H9 (cell line): ENCODE measurements at regions not wholly inside any gene's neighbourhood (a gene's known extent, or its start where the extent isn't known, plus 50 kb on each side); places are given as distances from the start of the nearest gene placed in this dataset.

Source experiments
- DNase-seq: peaks from one replicate; pipeline ENCODE4 v3.0.0-alpha.2; 2017
- H2AFZ ChIP-seq: one replicate; pipeline ENCODE4 v1.6.1; 2013; ENCODE audit warnings: mild to moderate bottlenecking, low read length, control low read depth, moderate library complexity
- H2AK5ac ChIP-seq: 2 replicates; pipeline ENCODE4 v1.6.1; 2013; ENCODE audit warnings: low read length, control low read depth, mixed read lengths; ENCODE audit not compliant: insufficient read length
- H2BK120ac ChIP-seq: one replicate; pipeline ENCODE4 v1.6.1; 2013; ENCODE audit warnings: low read depth, mild to moderate bottlenecking, low read length, control low read depth, inconsistent platforms; ENCODE audit not compliant: poor library complexity, severe bottlenecking
- H2BK12ac ChIP-seq: 2 replicates; pipeline ENCODE4 v1.6.1; 2013; ENCODE audit warnings: low read length, control low read depth, mixed read lengths, low read depth; ENCODE audit not compliant: insufficient read length
- H2BK15ac ChIP-seq: 2 replicates; pipeline ENCODE4 v1.6.1; 2013; ENCODE audit warnings: low read depth, low read length, control low read depth
- H2BK20ac ChIP-seq: one replicate; pipeline ENCODE4 v1.6.1; 2013; ENCODE audit warnings: low read depth, mild to moderate bottlenecking, low read length, control low read depth, inconsistent platforms; ENCODE audit not compliant: poor library complexity, severe bottlenecking
- H2BK5ac ChIP-seq: 2 replicates; pipeline ENCODE4 v1.6.1; 2013; ENCODE audit warnings: low read length, control low read depth, mixed read lengths; ENCODE audit not compliant: insufficient read length
- H3K14ac ChIP-seq: 2 replicates; pipeline ENCODE4 v1.6.1; 2013; ENCODE audit warnings: low read length, control low read depth; ENCODE audit not compliant: insufficient read depth
- H3K18ac ChIP-seq: 2 replicates; pipeline ENCODE4 v1.6.1; 2013; ENCODE audit warnings: low read depth, mild to moderate bottlenecking, mixed read lengths, low read length, control low read depth; ENCODE audit not compliant: insufficient read length
- H3K23ac ChIP-seq: 2 replicates; pipeline ENCODE4 v1.6.1; 2013; ENCODE audit warnings: low read length, control low read depth, mixed read lengths, low read depth; ENCODE audit not compliant: insufficient read length
- H3K23me2 ChIP-seq: 2 replicates; pipeline ENCODE4 v1.6.1; 2013; ENCODE audit warnings: low read depth, mild to moderate bottlenecking, mixed read lengths, low read length, control low read depth; ENCODE audit not compliant: insufficient read length, poor library complexity, severe bottlenecking
- H3K27ac ChIP-seq: 2 replicates; pipeline ENCODE4 v1.5.1; 2013; ENCODE audit warnings: low read length, control low read depth, mixed read lengths, low read depth; ENCODE audit not compliant: insufficient read length
- H3K27me3 ChIP-seq: 2 replicates; pipeline ENCODE4 v1.6.1; 2013; ENCODE audit warnings: low read length, control low read depth, inconsistent platforms; ENCODE audit not compliant: insufficient read depth
- H3K4ac ChIP-seq: 2 replicates; pipeline ENCODE4 v1.6.1; 2013; ENCODE audit warnings: low read depth, mild to moderate bottlenecking, control low read depth, inconsistent platforms, low read length, moderate library complexity
- H3K4me1 ChIP-seq: 2 replicates; pipeline ENCODE4 v1.6.1; 2013; ENCODE audit warnings: low read length, control low read depth, inconsistent platforms; ENCODE audit not compliant: insufficient read depth
- H3K4me2 ChIP-seq: 2 replicates; pipeline ENCODE4 v1.6.1; 2013; ENCODE audit warnings: low read length, control low read depth, mixed read lengths; ENCODE audit not compliant: insufficient read length, insufficient read depth
- H3K56ac ChIP-seq: 2 replicates; pipeline ENCODE4 v1.6.1; 2013; ENCODE audit warnings: low read depth, mild to moderate bottlenecking, mixed read lengths, low read length, control low read depth; ENCODE audit not compliant: insufficient read length
- H3K79me1 ChIP-seq: 2 replicates; pipeline ENCODE4 v1.6.1; 2013; ENCODE audit warnings: low read depth, mild to moderate bottlenecking, moderate library complexity, low read length, control low read depth, inconsistent platforms; ENCODE audit not compliant: insufficient read depth, poor library complexity, severe bottlenecking
- H3K79me2 ChIP-seq: 2 replicates; pipeline ENCODE4 v1.6.1; 2013; ENCODE audit warnings: low read length, control low read depth, inconsistent platforms; ENCODE audit not compliant: insufficient read depth
- H3K9ac ChIP-seq: 2 replicates; pipeline ENCODE4 v1.6.1; 2013; ENCODE audit warnings: low read length, control low read depth, mixed read lengths; ENCODE audit not compliant: insufficient read length; ENCODE audit errors: extremely low read depth
- H3K9me3 ChIP-seq: one replicate; pipeline ENCODE4 v1.6.1; 2013; ENCODE audit warnings: low read depth, low read length, inconsistent platforms; ENCODE audit not compliant: control insufficient read depth
- H3T11ph ChIP-seq: one replicate; pipeline ENCODE4 v1.6.1; 2013; ENCODE audit warnings: mild to moderate bottlenecking, low read length, control low read depth, inconsistent platforms
- H4K20me1 ChIP-seq: one replicate; pipeline ENCODE4 v1.6.1; 2013; ENCODE audit not compliant: control insufficient read depth, insufficient read length, insufficient read depth
- H4K5ac ChIP-seq: 2 replicates; pipeline ENCODE4 v1.6.1; 2013; ENCODE audit warnings: low read depth, mild to moderate bottlenecking, mixed read lengths, low read length, control low read depth; ENCODE audit not compliant: insufficient read length
- H4K8ac ChIP-seq: replicated peaks from 2 replicates; pipeline ENCODE4 v1.6.1; 2013; ENCODE audit warnings: low read length, control low read depth, mixed read lengths, low read depth; ENCODE audit not compliant: insufficient read length
- H4K91ac ChIP-seq: 2 replicates; pipeline ENCODE4 v1.6.1; 2013; ENCODE audit warnings: low read depth, mild to moderate bottlenecking, moderate library complexity, mixed read lengths, low read length, control low read depth; ENCODE audit not compliant: insufficient read length
- H3K27ac Mint-ChIP-seq, 3 experiments: 2 replicates in 2 of 3; 3 replicates in 1 of 3; pipeline ENCODE4 v1.8.0; 2020 to 2021; ENCODE audit warnings: mixed read lengths in 3 of 3, mild to moderate bottlenecking in 1 of 3, moderate library complexity in 1 of 3
- H3K27me3 Mint-ChIP-seq: 2 replicates; pipeline ENCODE4 v1.8.0; 2021; ENCODE audit warnings: low read depth, mild to moderate bottlenecking, moderate library complexity, mixed read lengths
- H3K36me3 Mint-ChIP-seq, 3 experiments: 2 replicates in 2 of 3; 3 replicates in 1 of 3; pipeline ENCODE4 v1.8.0; 2020 to 2021; ENCODE audit warnings: low read depth in 3 of 3, mixed read lengths in 3 of 3; ENCODE audit not compliant: insufficient read depth in 1 of 3
- H3K4me1 Mint-ChIP-seq, 2 experiments: 2 replicates each; pipeline ENCODE4 v1.8.0; 2020; ENCODE audit warnings: mixed read lengths in 2 of 2
- H3K4me3 Mint-ChIP-seq, 2 experiments: 2 replicates in 1 of 2; 3 replicates in 1 of 2; pipeline ENCODE4 v1.8.0; 2020 to 2021; ENCODE audit warnings: mild to moderate bottlenecking in 2 of 2, mixed read lengths in 2 of 2, moderate library complexity in 1 of 2
- H3K9me3 Mint-ChIP-seq, 2 experiments: 2 replicates in 1 of 2; 3 replicates in 1 of 2; pipeline ENCODE4 v1.8.0; 2020; ENCODE audit warnings: mild to moderate bottlenecking in 2 of 2, mixed read lengths in 2 of 2, moderate library complexity in 1 of 2
- WGBS: extraction: QIAGEN DNeasy Blood & Tissue Kit; methylation state at CpG from one replicate; pipeline ENCODE4 v1.1.7; 2013; ENCODE audit warnings: missing lambda C conversion rate, low lambda C conversion rate, mixed read lengths; ENCODE audit not compliant: insufficient read length; ENCODE audit errors: extremely low coverage; 5-methylcytosine and 5-hydroxymethylcytosine counted together
- TF ChIP-seq, protein P1 (sequence below): fragments of 200-600 bp; sonication (generic); conservative IDR thresholded peaks from 3 replicates; pipeline ENCODE4 v1.8.0; 2021; ENCODE audit warnings: antibody characterized with exemption, mild to moderate bottlenecking

DNA sequence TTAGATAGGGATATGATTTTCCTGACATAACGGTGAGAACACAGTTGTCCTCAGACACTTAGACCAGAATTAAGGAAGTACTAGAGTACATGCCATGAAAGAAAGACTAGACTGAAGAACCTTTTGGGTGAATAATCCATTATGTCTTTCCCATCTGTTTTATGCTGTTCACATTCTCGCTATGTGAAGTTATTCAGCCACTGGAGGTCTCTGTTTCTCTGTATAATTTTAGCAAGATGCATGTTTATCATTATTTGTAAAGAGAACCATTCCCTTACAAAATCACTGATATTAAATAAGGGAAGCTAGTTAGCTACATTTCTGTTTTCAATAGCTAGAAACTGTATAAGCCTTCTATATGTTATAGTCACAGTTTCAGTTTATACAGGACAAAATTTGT is 391.9 kb downstream of the CD109 start:
- Mint-ChIP-seq H3K27ac (no peak overlapping the region), H3K4me1 (no peaks in the 10 kb centered on the region), H3K9me3 (peaks cover 12 to 14% of the 10 kb centered on the region in 2 experiments; a peak in 4 of 5 replicates), H3K27me3 (no peaks in the 10 kb centered on the region), H3K36me3 (peaks cover 0 to 7% (median 0%) of the 10 kb centered on the region in 3 experiments; a peak in 1 of 7 replicates), H3K4me3 (no peak overlapping the region)
- H3K14ac ChIP-seq: no peak overlapping the region
- no peak overlapping the region for H4K91ac ChIP-seq
- no peak overlapping the region for H2BK20ac ChIP-seq
- no peak overlapping the region for H3K4ac ChIP-seq
- H3K4me2 ChIP-seq: no peak overlapping the region
- H3K79me2 ChIP-seq: no peaks in the 10 kb centered on the region
- H3K23ac ChIP-seq: no peak overlapping the region
- no peak overlapping the region for H4K8ac ChIP-seq
- no peaks in the 10 kb centered on the region for H3K23me2 ChIP-seq
- H2BK15ac ChIP-seq: no peak overlapping the region
- no peak overlapping the region for H3K18ac ChIP-seq
- H2AFZ ChIP-seq: no peak overlapping the region
- H4K20me1 ChIP-seq: no peaks in the 10 kb centered on the region
- DNase-seq: no peak
- no peak overlapping the region for H3K9ac ChIP-seq
- H4K5ac ChIP-seq: no peak overlapping the region
- no peak overlapping the region for H2BK5ac ChIP-seq
- H3K79me1 ChIP-seq: no peaks in the 10 kb centered on the region
- H3K27ac ChIP-seq: no peak overlapping the region
- H3K27me3 ChIP-seq: no peaks in the 10 kb centered on the region
- no peak overlapping the region for H3K56ac ChIP-seq
- no peak overlapping the region for H2BK12ac ChIP-seq
- TF ChIP-seq, protein P1, sequence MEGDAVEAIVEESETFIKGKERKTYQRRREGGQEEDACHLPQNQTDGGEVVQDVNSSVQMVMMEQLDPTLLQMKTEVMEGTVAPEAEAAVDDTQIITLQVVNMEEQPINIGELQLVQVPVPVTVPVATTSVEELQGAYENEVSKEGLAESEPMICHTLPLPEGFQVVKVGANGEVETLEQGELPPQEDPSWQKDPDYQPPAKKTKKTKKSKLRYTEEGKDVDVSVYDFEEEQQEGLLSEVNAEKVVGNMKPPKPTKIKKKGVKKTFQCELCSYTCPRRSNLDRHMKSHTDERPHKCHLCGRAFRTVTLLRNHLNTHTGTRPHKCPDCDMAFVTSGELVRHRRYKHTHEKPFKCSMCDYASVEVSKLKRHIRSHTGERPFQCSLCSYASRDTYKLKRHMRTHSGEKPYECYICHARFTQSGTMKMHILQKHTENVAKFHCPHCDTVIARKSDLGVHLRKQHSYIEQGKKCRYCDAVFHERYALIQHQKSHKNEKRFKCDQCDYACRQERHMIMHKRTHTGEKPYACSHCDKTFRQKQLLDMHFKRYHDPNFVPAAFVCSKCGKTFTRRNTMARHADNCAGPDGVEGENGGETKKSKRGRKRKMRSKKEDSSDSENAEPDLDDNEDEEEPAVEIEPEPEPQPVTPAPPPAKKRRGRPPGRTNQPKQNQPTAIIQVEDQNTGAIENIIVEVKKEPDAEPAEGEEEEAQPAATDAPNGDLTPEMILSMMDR: no peak; the same call in 2 of the 3 replicates
- H2BK120ac ChIP-seq: no peak overlapping the region
- H2AK5ac ChIP-seq: no peak overlapping the region
- no CpG with 5 or more reads among the region's 2 CpGs for WGBS
- no peaks in the 10 kb centered on the region for H3K9me3 ChIP-seq
- no peak overlapping the region for H3T11ph ChIP-seq
- no peaks in the 10 kb centered on the region for H3K4me1 ChIP-seq
